ENCODE measurements at regions not wholly inside any gene's neighbourhood (a gene's known extent, or its start where the extent isn't known, plus 50 kb on each side); places are given as distances from the start of the nearest gene placed in this dataset.

DNA sequence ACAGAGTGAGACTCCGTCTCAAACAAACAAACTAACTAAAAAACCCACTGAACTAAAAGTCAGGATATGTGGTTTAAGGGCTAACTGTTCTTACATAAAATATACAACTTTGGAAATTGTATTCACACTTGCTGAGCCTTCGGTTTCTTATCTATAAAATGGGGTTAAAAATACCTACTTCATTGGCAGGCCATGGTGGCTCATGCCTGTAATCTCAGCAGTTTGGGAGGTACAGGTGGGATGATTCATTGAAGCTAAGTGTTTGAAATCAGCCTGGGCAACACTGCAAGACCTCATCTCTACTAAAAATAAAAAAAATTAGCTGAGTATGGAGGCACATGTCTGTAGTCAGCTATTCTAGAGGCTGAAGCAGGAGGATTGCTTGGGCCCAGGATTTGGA is 115.4 kb upstream of the KLF6 start:
- no peak for TF ChIP-seq POLR2A (IDR thresholded peaks at IDR 0.05)
- TF ChIP-seq, protein P1, sequence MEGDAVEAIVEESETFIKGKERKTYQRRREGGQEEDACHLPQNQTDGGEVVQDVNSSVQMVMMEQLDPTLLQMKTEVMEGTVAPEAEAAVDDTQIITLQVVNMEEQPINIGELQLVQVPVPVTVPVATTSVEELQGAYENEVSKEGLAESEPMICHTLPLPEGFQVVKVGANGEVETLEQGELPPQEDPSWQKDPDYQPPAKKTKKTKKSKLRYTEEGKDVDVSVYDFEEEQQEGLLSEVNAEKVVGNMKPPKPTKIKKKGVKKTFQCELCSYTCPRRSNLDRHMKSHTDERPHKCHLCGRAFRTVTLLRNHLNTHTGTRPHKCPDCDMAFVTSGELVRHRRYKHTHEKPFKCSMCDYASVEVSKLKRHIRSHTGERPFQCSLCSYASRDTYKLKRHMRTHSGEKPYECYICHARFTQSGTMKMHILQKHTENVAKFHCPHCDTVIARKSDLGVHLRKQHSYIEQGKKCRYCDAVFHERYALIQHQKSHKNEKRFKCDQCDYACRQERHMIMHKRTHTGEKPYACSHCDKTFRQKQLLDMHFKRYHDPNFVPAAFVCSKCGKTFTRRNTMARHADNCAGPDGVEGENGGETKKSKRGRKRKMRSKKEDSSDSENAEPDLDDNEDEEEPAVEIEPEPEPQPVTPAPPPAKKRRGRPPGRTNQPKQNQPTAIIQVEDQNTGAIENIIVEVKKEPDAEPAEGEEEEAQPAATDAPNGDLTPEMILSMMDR (IDR thresholded peaks at IDR 0.05) = no peak
- no peak for TF ChIP-seq POLR2AphosphoS5 (IDR thresholded peaks at IDR 0.05)
